ENCODE measurements at regions not wholly inside any gene's neighbourhood (a gene's known extent, or its start where the extent isn't known, plus 50 kb on each side); places are given as distances from the start of the nearest gene placed in this dataset.

DNA sequence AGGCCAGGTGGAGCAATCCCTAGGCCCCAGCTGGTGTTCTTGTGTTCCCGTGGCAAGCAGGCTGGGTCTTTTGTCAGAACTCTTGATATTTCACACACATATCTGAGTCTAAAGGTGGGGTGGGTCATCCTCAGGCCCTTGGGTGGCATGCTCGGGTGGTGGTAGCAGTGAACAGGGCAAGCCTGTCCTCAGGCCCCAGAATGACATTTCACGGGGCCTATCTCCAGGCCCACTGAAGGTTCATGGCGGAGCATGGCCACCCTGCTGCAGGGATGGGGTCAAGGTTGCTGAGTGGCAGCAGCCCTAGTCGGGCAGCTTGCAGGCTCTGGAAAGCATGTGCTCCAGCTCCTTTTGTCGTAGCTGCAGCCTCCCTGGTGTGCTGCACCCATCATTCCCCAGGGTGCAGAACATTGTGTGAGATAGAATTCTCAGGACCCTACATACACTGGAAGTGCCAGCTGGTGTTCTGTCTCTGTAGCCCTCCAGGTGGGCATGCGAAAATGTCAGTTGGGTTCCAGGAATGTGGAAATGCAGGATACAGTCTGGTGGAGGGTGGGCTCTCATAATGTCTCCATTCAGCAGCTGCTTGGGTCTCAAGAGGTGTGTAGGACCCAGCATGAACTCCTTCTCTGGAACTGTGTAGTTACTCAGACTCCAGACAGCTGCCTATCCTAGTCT lies 1571.8 kb downstream of the STIM2 start:
- DNase-seq (ENCODE audit: low read depth in 1 of 2, low spot score in 1 of 2): no peak
- no peak overlapping the region for H3K27ac ChIP-seq (replicated peaks)
- no peak overlapping the region for H3K4me3 ChIP-seq (replicated peaks; ENCODE audit: insufficient read depth, low read length)
- no peak for TF ChIP-seq GABPA (IDR thresholded peaks at IDR 0.05; ENCODE audit: low read depth)
- TF ChIP-seq, protein P1, sequence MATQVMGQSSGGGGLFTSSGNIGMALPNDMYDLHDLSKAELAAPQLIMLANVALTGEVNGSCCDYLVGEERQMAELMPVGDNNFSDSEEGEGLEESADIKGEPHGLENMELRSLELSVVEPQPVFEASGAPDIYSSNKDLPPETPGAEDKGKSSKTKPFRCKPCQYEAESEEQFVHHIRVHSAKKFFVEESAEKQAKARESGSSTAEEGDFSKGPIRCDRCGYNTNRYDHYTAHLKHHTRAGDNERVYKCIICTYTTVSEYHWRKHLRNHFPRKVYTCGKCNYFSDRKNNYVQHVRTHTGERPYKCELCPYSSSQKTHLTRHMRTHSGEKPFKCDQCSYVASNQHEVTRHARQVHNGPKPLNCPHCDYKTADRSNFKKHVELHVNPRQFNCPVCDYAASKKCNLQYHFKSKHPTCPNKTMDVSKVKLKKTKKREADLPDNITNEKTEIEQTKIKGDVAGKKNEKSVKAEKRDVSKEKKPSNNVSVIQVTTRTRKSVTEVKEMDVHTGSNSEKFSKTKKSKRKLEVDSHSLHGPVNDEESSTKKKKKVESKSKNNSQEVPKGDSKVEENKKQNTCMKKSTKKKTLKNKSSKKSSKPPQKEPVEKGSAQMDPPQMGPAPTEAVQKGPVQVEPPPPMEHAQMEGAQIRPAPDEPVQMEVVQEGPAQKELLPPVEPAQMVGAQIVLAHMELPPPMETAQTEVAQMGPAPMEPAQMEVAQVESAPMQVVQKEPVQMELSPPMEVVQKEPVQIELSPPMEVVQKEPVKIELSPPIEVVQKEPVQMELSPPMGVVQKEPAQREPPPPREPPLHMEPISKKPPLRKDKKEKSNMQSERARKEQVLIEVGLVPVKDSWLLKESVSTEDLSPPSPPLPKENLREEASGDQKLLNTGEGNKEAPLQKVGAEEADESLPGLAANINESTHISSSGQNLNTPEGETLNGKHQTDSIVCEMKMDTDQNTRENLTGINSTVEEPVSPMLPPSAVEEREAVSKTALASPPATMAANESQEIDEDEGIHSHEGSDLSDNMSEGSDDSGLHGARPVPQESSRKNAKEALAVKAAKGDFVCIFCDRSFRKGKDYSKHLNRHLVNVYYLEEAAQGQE (IDR thresholded peaks at IDR 0.05; ENCODE audit: insufficient replicate concordance, low read depth): no peak
- TF ChIP-seq, protein P2, sequence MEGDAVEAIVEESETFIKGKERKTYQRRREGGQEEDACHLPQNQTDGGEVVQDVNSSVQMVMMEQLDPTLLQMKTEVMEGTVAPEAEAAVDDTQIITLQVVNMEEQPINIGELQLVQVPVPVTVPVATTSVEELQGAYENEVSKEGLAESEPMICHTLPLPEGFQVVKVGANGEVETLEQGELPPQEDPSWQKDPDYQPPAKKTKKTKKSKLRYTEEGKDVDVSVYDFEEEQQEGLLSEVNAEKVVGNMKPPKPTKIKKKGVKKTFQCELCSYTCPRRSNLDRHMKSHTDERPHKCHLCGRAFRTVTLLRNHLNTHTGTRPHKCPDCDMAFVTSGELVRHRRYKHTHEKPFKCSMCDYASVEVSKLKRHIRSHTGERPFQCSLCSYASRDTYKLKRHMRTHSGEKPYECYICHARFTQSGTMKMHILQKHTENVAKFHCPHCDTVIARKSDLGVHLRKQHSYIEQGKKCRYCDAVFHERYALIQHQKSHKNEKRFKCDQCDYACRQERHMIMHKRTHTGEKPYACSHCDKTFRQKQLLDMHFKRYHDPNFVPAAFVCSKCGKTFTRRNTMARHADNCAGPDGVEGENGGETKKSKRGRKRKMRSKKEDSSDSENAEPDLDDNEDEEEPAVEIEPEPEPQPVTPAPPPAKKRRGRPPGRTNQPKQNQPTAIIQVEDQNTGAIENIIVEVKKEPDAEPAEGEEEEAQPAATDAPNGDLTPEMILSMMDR (IDR thresholded peaks at IDR 0.05; ENCODE audit: insufficient read depth, low read length): no peak
- no peak for TF ChIP-seq SPI1 (IDR thresholded peaks at IDR 0.05; ENCODE audit: borderline replicate concordance, low read depth)
- TF ChIP-seq POLR2AphosphoS5 (IDR thresholded peaks at IDR 0.05; ENCODE audit: low read depth): no peak
- no peaks in the 10 kb centered on the region for H3K27me3 ChIP-seq (ENCODE audit: insufficient read depth, poor library complexity, severe bottlenecking)

DNA sequence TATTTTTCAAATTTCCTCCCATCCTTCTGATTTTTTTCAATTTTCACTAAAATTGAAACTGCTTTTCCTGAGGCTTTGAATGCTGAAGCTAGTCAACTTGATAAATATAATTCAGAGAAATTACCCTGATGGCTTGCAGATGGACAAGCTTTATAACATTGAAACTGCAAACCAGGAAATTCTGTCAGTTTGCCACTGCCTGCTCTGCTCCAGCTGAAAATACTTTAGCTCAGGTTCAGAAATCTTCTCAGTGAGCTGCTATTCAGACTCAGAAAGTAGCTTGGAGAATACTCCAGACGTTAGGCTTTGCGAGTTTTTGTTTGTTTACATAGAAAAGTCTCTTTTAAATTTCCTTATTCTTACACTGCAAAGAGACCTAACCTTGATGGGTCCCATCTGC lies 1574.7 kb downstream of the STIM2 start:
- TF ChIP-seq, protein P1 (IDR thresholded peaks at IDR 0.05; ENCODE audit: insufficient replicate concordance, low read depth): no peak
- no peak for TF ChIP-seq GABPA (IDR thresholded peaks at IDR 0.05; ENCODE audit: low read depth)
- TF ChIP-seq POLR2AphosphoS5 (IDR thresholded peaks at IDR 0.05; ENCODE audit: low read depth): no peak
- no peak for TF ChIP-seq SPI1 (IDR thresholded peaks at IDR 0.05; ENCODE audit: borderline replicate concordance, low read depth)
- TF ChIP-seq, protein P2 (IDR thresholded peaks at IDR 0.05; ENCODE audit: insufficient read depth, low read length): no peak
- no peak overlapping the region for H3K27ac ChIP-seq (replicated peaks)
- no peaks in the 10 kb centered on the region for H3K27me3 ChIP-seq (ENCODE audit: insufficient read depth, poor library complexity, severe bottlenecking)
- no peak for DNase-seq (ENCODE audit: low read depth in 1 of 2, low spot score in 1 of 2)
- no peak overlapping the region for H3K4me3 ChIP-seq (replicated peaks; ENCODE audit: insufficient read depth, low read length)

DNA sequence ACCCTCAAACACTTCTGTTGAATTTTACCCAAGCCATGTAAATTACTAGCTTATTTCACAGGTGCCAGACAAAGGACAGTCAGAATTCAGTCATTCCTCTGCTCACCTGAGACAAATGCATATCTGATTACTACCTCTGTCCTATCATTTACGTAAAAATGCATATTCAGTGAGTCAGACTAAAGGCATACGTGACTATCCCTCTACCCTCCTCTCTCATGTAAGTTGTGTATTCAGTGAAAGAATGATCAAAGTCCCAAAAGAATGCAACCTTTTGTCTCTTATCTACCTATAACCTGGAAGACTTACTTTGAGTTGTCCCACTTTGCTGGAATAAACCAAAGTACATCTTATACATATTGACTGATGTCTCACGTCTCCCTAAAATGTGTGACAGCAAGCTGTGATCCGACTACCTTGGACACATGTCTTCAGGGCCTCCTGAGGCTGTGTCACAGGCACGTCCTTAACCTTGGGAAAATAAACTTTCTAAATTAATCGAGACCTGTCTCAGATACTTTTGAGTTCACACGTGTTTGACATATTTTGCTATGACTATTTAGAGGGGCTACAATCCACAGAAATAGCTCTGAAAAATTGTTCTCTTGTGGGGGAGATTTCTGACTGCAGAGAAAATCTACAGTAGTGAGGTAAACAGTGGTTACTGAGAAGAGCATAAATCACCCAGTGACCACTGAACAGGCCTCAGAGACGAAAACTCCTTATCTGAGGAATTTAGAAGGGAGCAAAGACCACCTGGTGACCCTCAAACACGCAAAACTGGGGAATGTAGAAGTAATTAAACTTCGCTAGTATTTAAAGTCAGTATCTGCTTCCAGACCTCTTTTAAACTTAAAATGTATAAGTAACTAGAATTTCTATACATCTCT lies 1575.8 kb downstream of the STIM2 start:
- no peak for DNase-seq (ENCODE audit: low read depth in 1 of 2, low spot score in 1 of 2)
- TF ChIP-seq SPI1 (IDR thresholded peaks at IDR 0.05; ENCODE audit: borderline replicate concordance, low read depth): no peak
- TF ChIP-seq, protein P1 (IDR thresholded peaks at IDR 0.05; ENCODE audit: insufficient replicate concordance, low read depth): no peak
- no peak for TF ChIP-seq GABPA (IDR thresholded peaks at IDR 0.05; ENCODE audit: low read depth)
- no peak for TF ChIP-seq POLR2AphosphoS5 (IDR thresholded peaks at IDR 0.05; ENCODE audit: low read depth)
- TF ChIP-seq, protein P2 (IDR thresholded peaks at IDR 0.05; ENCODE audit: insufficient read depth, low read length): no peak
- Histone ChIP-seq H3K27me3 (ENCODE audit: insufficient read depth, poor library complexity, severe bottlenecking) (no peaks in the 10 kb centered on the region), H3K4me3 (replicated peaks; ENCODE audit: insufficient read depth, low read length) (no peak overlapping the region), H3K27ac (replicated peaks) (no peak overlapping the region)

All from HL-60 (cell line).